Activated effector memory CD4-positive, alpha-beta T cell treated with anti-CD3 and anti-CD28 coated beads, Interleukin-2, amount 50 U/mL, for 16 hours (primary cell): ENCODE measurements at regions not wholly inside any gene's neighbourhood (a gene's known extent, or its start where the extent isn't known, plus 50 kb on each side); places are given as distances from the start of the nearest gene placed in this dataset.

Experiments used
- DNase-seq: peaks from one replicate; pipeline ENCODE4 v3.0.0-alpha.2; 2020

GRCh38 chr3:66692766-66693150 lies 191.9 kb upstream of the LRIG1 start:
- no peak for DNase-seq

- DNase-seq, result no peak
Observed at GRCh38 chr3:66693461-66694031, 192.7 kb upstream of the LRIG1 start.

GRCh38 chr3:66702126-66702525 lies 201.3 kb upstream of the LRIG1 start:
- no peak for DNase-seq

- DNase-seq, result no peak
Observed at GRCh38 chr3:66703501-66703900, 202.7 kb upstream of the LRIG1 start.

GRCh38 chr3:66705076-66705475 lies 204.3 kb upstream of the LRIG1 start:
- DNase-seq, result no peak

- DNase-seq, result no peak
Observed at GRCh38 chr3:66706890-66707289, 206.1 kb upstream of the LRIG1 start.

GRCh38 chr3:66709532-66709931 lies 208.7 kb upstream of the LRIG1 start:
- no peak for DNase-seq

- DNase-seq, result no peak
Observed at GRCh38 chr3:66712210-66712609, 211.4 kb upstream of the LRIG1 start.

- DNase-seq, result no peak
Observed at GRCh38 chr3:66713921-66714320, 213.1 kb upstream of the LRIG1 start.

GRCh38 chr3:66715806-66716205 lies 215.0 kb upstream of the LRIG1 start:
- DNase-seq, result no peak

- no peak for DNase-seq
Observed at GRCh38 chr3:66717806-66718205, 217.0 kb upstream of the LRIG1 start.

- DNase-seq, result no peak
Observed at GRCh38 chr3:66719796-66720356, 219.1 kb upstream of the LRIG1 start.

- no peak for DNase-seq
Observed at GRCh38 chr3:66720508-66720907, 219.7 kb upstream of the LRIG1 start.

GRCh38 chr3:66722675-66723074 lies 221.9 kb upstream of the LRIG1 start:
- DNase-seq, result no peak

- DNase-seq, result no peak
Observed at GRCh38 chr3:66723231-66723630, 222.4 kb upstream of the LRIG1 start.

- DNase-seq, result no peak
Observed at GRCh38 chr3:66729687-66730393, 229.0 kb upstream of the LRIG1 start.

- DNase-seq, result no peak
Observed at GRCh38 chr3:66738625-66739365, 238.0 kb upstream of the LRIG1 start.

- no peak for DNase-seq
Observed at GRCh38 chr3:66740260-66740659, 239.4 kb upstream of the LRIG1 start.

GRCh38 chr3:66744521-66744920 lies 243.7 kb upstream of the LRIG1 start:
- no peak for DNase-seq

GRCh38 chr3:66744986-66745385 lies 244.2 kb upstream of the LRIG1 start:
- no peak for DNase-seq

- DNase-seq, result no peak
Observed at GRCh38 chr3:66747261-66747660, 246.4 kb upstream of the LRIG1 start.

- no peak for DNase-seq
Observed at GRCh38 chr3:66747696-66748095, 246.9 kb upstream of the LRIG1 start.

- no peak for DNase-seq
Observed at GRCh38 chr3:66748175-66748876, 247.5 kb upstream of the LRIG1 start.
